ENCODE measurements at regions not wholly inside any gene's neighbourhood (a gene's known extent, or its start where the extent isn't known, plus 50 kb on each side); places are given as distances from the start of the nearest gene placed in this dataset.
"Not testable (repeated sequence)": the region's sequence is repeated elsewhere in the genome, so short reads cannot be mapped to it uniquely, and the experiment has no call there.

GRCh38 chr16:86836503-86837129 lies 258.3 kb downstream of the FOXL1 start:
- intact Hi-C loops (cut with DNase I) = no loop called here
- DNase-seq (ENCODE audit: low spot score) = peak; percentile 51

- no peak for DNase-seq (ENCODE audit: low spot score)
- intact Hi-C loops (cut with DNase I) = no loop called here
Observed at GRCh38 chr16:86843812-86844211, 265.5 kb downstream of the FOXL1 start.

GRCh38 chr16:86844695-86845094 lies 266.3 kb downstream of the FOXL1 start:
- intact Hi-C loops (cut with DNase I) = no loop called here
- no peak for DNase-seq (ENCODE audit: low spot score)

- intact Hi-C loops (cut with DNase I) = loop anchor here in 1 of 2 donors (1.0 kb wide), 1 partner anchor 16 kb away; no protein-coding TSS in a partner anchor
- no peak for DNase-seq (ENCODE audit: low spot score)
Observed at GRCh38 chr16:86846136-86846535, 267.8 kb downstream of the FOXL1 start.

GRCh38 chr16:86848821-86849220 lies 270.5 kb downstream of the FOXL1 start:
- intact Hi-C loops (cut with DNase I) = no loop called here

GRCh38 chr16:86850670-86851069 lies 272.3 kb downstream of the FOXL1 start:
- no peak for DNase-seq (ENCODE audit: low spot score)
- intact Hi-C loops (cut with DNase I) = no loop called here

More at GRCh38 chr16:86848821-86849220, 270.5 kb downstream of the FOXL1 start:
- DNase-seq (ENCODE audit: low spot score) = no peak

- no peak for DNase-seq (ENCODE audit: low spot score)
- intact Hi-C loops (cut with DNase I) = no loop called here
Observed at GRCh38 chr16:86852135-86852534, 273.8 kb downstream of the FOXL1 start.

- DNase-seq (ENCODE audit: low spot score) = no peak
- intact Hi-C loops (cut with DNase I) = no loop called here
Observed at GRCh38 chr16:86854058-86854621, 275.8 kb downstream of the FOXL1 start.

- no peak for DNase-seq (ENCODE audit: low spot score)
- intact Hi-C loops (cut with DNase I) = no loop called here
Observed at GRCh38 chr16:86854626-86855294, 276.4 kb downstream of the FOXL1 start.

GRCh38 chr16:86856946-86857586 lies 278.7 kb downstream of the FOXL1 start:
- intact Hi-C loops (cut with DNase I) = no loop called here

GRCh38 chr16:86857807-86858206 lies 279.5 kb downstream of the FOXL1 start:
- no peak for DNase-seq (ENCODE audit: low spot score)
- intact Hi-C loops (cut with DNase I) = no loop called here

More at GRCh38 chr16:86856946-86857586, 278.7 kb downstream of the FOXL1 start:
- DNase-seq (ENCODE audit: low spot score) = no peak

- no peak for DNase-seq (ENCODE audit: low spot score)
- intact Hi-C loops (cut with DNase I) = no loop called here
Observed at GRCh38 chr16:86858501-86858900, 280.2 kb downstream of the FOXL1 start.

GRCh38 chr16:86861270-86861858 lies 283.0 kb downstream of the FOXL1 start:
- intact Hi-C loops (cut with DNase I); DNase-seq (ENCODE audit: low spot score): not testable (repeated sequence)

GRCh38 chr16:86862595-86863280 lies 284.4 kb downstream of the FOXL1 start:
- intact Hi-C loops (cut with DNase I) = loop anchor here in 1 of 2 donors (1.0 kb wide), 1 partner anchor 16 kb away; no protein-coding TSS in a partner anchor
- no peak for DNase-seq (ENCODE audit: low spot score)

GRCh38 chr16:86863609-86864008 lies 285.3 kb downstream of the FOXL1 start:
- intact Hi-C loops (cut with DNase I) = no loop called here
- no peak for DNase-seq (ENCODE audit: low spot score)

GRCh38 chr16:86864586-86864985 lies 286.2 kb downstream of the FOXL1 start:
- intact Hi-C loops (cut with DNase I) = no loop called here
- no peak for DNase-seq (ENCODE audit: low spot score)

- peak; percentile 88 for DNase-seq (ENCODE audit: low spot score)
- intact Hi-C loops (cut with DNase I) = loop anchor here in 1 of 2 donors (5.0 kb wide), 1 partner anchor 854 kb away; no protein-coding TSS in a partner anchor
Observed at GRCh38 chr16:86865851-86866662, 287.7 kb downstream of the FOXL1 start.
